WTC11 (cell line): ENCODE measurements at regions not wholly inside any gene's neighbourhood (a gene's known extent, or its start where the extent isn't known, plus 50 kb on each side); places are given as distances from the start of the nearest gene placed in this dataset.
A peak's percentile ranks its signal among the peaks of the same experiment; 100 is the strongest.

Source experiments
- ATAC-seq: fragments of 200-7000 bp; cut with Tn5 transposase; 2 replicates; pipeline ENCODE4 v1.10.0; 2021; ENCODE audit warnings: mild to moderate bottlenecking, moderate library complexity
- CTCF ChIA-PET: fragments of 300-600 bp; sonication (Branson Sonifier 250); formaldehyde crosslinking; loops from one replicate; lab custom pipeline; 2021; ENCODE audit warnings: antibody characterized with exemption; lab: Charles Lee
- POLR2A ChIA-PET: fragments of 350-600 bp; sonication (Branson Sonifier 250); formaldehyde crosslinking; loops from one replicate; lab custom pipeline; 2021; ENCODE audit warnings: antibody characterized with exemption; lab: Charles Lee
- DNase-seq: peaks from one replicate; pipeline ENCODE4 v3.0.0; 2021; ENCODE audit warnings: low spot score
- H3K27ac Mint-ChIP-seq: 2 replicates; pipeline ENCODE4 v1.8.0; 2021; ENCODE audit warnings: mixed read lengths
- H3K27me3 Mint-ChIP-seq: 2 replicates; pipeline ENCODE4 v1.8.0; 2021; ENCODE audit warnings: low read depth, mild to moderate bottlenecking, moderate library complexity, mixed read lengths
- H3K36me3 Mint-ChIP-seq: 2 replicates; pipeline ENCODE4 v1.8.0; 2021; ENCODE audit warnings: mixed read lengths
- H3K4me1 Mint-ChIP-seq: 2 replicates; pipeline ENCODE4 v1.8.0; 2022; ENCODE audit warnings: mixed read lengths
- H3K4me3 Mint-ChIP-seq: 2 replicates; pipeline ENCODE4 v1.8.0; 2021; ENCODE audit warnings: mild to moderate bottlenecking, moderate library complexity, mixed read lengths
- H3K9me3 Mint-ChIP-seq: 2 replicates; pipeline ENCODE4 v1.8.0; 2021; ENCODE audit warnings: mixed read lengths
- EMX1 ChIP-seq: fragments of 250-450 bp; sonication (Bioruptor Pico); IDR thresholded peaks from 2 replicates; pipeline ENCODE4 v1.8.0; 2021; ENCODE audit warnings: mild to moderate bottlenecking
- ETV6 ChIP-seq: sonication (generic); formaldehyde crosslinking; IDR thresholded peaks from 2 replicates; pipeline ENCODE4 v1.8.1; 2022; ENCODE audit warnings: mild to moderate bottlenecking, missing genetic modification reagents
- NR2C2 ChIP-seq: sonication (generic); formaldehyde crosslinking; IDR thresholded peaks from 2 replicates; pipeline ENCODE4 v1.8.0; 2022; ENCODE audit warnings: mild to moderate bottlenecking, missing genetic modification reagents
- PRRX2 ChIP-seq: fragments of 250-450 bp; sonication (Bioruptor Pico); IDR thresholded peaks from 2 replicates; pipeline ENCODE4 v1.8.0; 2021; ENCODE audit warnings: mild to moderate bottlenecking
- RELA ChIP-seq: sonication (generic); formaldehyde crosslinking; IDR thresholded peaks from 2 replicates; pipeline ENCODE4 v1.8.1; 2022; ENCODE audit warnings: missing genetic modification reagents, mild to moderate bottlenecking, borderline replicate concordance
- SP1 ChIP-seq: sonication (generic); formaldehyde crosslinking; conservative IDR thresholded peaks from 2 replicates; pipeline ENCODE4 v1.8.1; 2022; ENCODE audit warnings: missing genetic modification reagents
- TEAD1 ChIP-seq: sonication (generic); formaldehyde crosslinking; IDR thresholded peaks from 2 replicates; pipeline ENCODE4 v1.8.0; 2022; ENCODE audit warnings: mild to moderate bottlenecking, missing genetic modification reagents
- USF2 ChIP-seq: sonication (generic); formaldehyde crosslinking; IDR thresholded peaks from 2 replicates; pipeline ENCODE4 v1.8.1; 2023; ENCODE audit warnings: mild to moderate bottlenecking, missing genetic modification reagents, moderate library complexity
- ZNF138 ChIP-seq: sonication (generic); formaldehyde crosslinking; conservative IDR thresholded peaks from 2 replicates; pipeline ENCODE4 v1.8.1; 2022; ENCODE audit warnings: mild to moderate bottlenecking, moderate library complexity, missing genetic modification reagents
- ZNF281 ChIP-seq: sonication (generic); formaldehyde crosslinking; IDR thresholded peaks from 2 replicates; pipeline ENCODE4 v1.8.0; 2023; ENCODE audit warnings: mild to moderate bottlenecking, missing genetic modification reagents
- ZNF396 ChIP-seq: fragments of 250-450 bp; sonication (Bioruptor Pico); IDR thresholded peaks from 2 replicates; pipeline ENCODE4 v1.8.0; 2021; ENCODE audit warnings: mild to moderate bottlenecking, moderate library complexity, borderline replicate concordance
- ZNF423 ChIP-seq: fragments of 250-450 bp; sonication (Bioruptor Pico); IDR thresholded peaks from 2 replicates; pipeline ENCODE4 v2.1.2; 2022; ENCODE audit warnings: mild to moderate bottlenecking, moderate library complexity
- ZNF671 ChIP-seq: fragments of 250-450 bp; sonication (Bioruptor Pico); IDR thresholded peaks from 2 replicates; pipeline ENCODE4 v1.8.0; 2021; ENCODE audit warnings: mild to moderate bottlenecking
- TF ChIP-seq, protein P1 (sequence below): sonication (generic); formaldehyde crosslinking; conservative IDR thresholded peaks from 2 replicates; pipeline ENCODE4 v1.8.1; 2022; ENCODE audit warnings: mild to moderate bottlenecking, missing genetic modification reagents
- TF ChIP-seq, protein P2 (sequence below): sonication (generic); formaldehyde crosslinking; IDR thresholded peaks from 2 replicates; pipeline ENCODE4 v1.8.1; 2022; ENCODE audit warnings: low read depth, mild to moderate bottlenecking, moderate library complexity, missing genetic modification reagents, borderline replicate concordance
- TF ChIP-seq, protein P3 (sequence below): fragments of 250-450 bp; sonication (Bioruptor Pico); IDR thresholded peaks from 2 replicates; pipeline ENCODE4 v1.8.0; 2021; ENCODE audit warnings: mild to moderate bottlenecking
- TF ChIP-seq, protein P4 (sequence below): fragments of 250-450 bp; sonication (Bioruptor Pico); IDR thresholded peaks from 2 replicates; pipeline ENCODE4 v1.9.0; 2021; ENCODE audit warnings: moderate library complexity, mild to moderate bottlenecking, inconsistent platforms, borderline replicate concordance
- TF ChIP-seq, protein P5 (sequence below): fragments of 200-600 bp; IDR thresholded peaks from 2 replicates; pipeline ENCODE4 v1.8.0; 2022; ENCODE audit warnings: antibody characterized with exemption
- TF ChIP-seq, protein P6 (sequence below): fragments of 250-450 bp; sonication (Bioruptor Pico); IDR thresholded peaks from 2 replicates; pipeline ENCODE4 v1.9.0; 2021; ENCODE audit warnings: mild to moderate bottlenecking

- TF ChIP-seq, protein P1, sequence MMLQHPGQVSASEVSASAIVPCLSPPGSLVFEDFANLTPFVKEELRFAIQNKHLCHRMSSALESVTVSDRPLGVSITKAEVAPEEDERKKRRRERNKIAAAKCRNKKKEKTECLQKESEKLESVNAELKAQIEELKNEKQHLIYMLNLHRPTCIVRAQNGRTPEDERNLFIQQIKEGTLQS (CRISPR knock-in tag): no peak
- TF ChIP-seq ZNF671 (no peak), ETV6 (no peak), ZNF423 (CRISPR knock-in tag) (no peak), TEAD1 (CRISPR knock-in tag) (no peak)
- TF ChIP-seq, protein P2, sequence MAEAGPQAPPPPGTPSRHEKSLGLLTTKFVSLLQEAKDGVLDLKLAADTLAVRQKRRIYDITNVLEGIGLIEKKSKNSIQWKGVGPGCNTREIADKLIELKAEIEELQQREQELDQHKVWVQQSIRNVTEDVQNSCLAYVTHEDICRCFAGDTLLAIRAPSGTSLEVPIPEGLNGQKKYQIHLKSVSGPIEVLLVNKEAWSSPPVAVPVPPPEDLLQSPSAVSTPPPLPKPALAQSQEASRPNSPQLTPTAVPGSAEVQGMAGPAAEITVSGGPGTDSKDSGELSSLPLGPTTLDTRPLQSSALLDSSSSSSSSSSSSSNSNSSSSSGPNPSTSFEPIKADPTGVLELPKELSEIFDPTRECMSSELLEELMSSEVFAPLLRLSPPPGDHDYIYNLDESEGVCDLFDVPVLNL: no peak
- TF ChIP-seq, all 79 proteins: peak for 0
Measured at GRCh38 chr2:103986001-103986400, 867.9 kb upstream of the POU3F3 start (continued).

GRCh38 chr2:103991591-103991990 is 862.3 kb upstream of the POU3F3 start:
- ChIA-PET CTCF (no interaction called here), POLR2A (no interaction called here)
- peaks cover 9% of the 10 kb centered on the region for H3K4me1 Mint-ChIP-seq
- no peaks in the 10 kb centered on the region for H3K27me3 Mint-ChIP-seq
- H3K4me3 Mint-ChIP-seq: no peak overlapping the region
- H3K27ac Mint-ChIP-seq: no peak overlapping the region
- TF ChIP-seq, protein P3, sequence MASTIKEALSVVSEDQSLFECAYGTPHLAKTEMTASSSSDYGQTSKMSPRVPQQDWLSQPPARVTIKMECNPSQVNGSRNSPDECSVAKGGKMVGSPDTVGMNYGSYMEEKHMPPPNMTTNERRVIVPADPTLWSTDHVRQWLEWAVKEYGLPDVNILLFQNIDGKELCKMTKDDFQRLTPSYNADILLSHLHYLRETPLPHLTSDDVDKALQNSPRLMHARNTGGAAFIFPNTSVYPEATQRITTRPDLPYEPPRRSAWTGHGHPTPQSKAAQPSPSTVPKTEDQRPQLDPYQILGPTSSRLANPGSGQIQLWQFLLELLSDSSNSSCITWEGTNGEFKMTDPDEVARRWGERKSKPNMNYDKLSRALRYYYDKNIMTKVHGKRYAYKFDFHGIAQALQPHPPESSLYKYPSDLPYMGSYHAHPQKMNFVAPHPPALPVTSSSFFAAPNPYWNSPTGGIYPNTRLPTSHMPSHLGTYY: no peak
- TF ChIP-seq RELA (CRISPR knock-in tag): no peak
- TF ChIP-seq, protein P4, sequence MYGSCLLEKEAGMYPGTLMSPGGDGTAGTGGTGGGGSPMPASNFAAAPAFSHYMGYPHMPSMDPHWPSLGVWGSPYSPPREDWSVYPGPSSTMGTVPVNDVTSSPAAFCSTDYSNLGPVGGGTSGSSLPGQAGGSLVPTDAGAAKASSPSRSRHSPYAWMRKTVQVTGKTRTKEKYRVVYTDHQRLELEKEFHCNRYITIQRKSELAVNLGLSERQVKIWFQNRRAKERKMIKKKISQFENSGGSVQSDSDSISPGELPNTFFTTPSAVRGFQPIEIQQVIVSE (CRISPR knock-in tag): no peak
- no peak for TF ChIP-seq USF2 (CRISPR knock-in tag)
- TF ChIP-seq, protein P5, sequence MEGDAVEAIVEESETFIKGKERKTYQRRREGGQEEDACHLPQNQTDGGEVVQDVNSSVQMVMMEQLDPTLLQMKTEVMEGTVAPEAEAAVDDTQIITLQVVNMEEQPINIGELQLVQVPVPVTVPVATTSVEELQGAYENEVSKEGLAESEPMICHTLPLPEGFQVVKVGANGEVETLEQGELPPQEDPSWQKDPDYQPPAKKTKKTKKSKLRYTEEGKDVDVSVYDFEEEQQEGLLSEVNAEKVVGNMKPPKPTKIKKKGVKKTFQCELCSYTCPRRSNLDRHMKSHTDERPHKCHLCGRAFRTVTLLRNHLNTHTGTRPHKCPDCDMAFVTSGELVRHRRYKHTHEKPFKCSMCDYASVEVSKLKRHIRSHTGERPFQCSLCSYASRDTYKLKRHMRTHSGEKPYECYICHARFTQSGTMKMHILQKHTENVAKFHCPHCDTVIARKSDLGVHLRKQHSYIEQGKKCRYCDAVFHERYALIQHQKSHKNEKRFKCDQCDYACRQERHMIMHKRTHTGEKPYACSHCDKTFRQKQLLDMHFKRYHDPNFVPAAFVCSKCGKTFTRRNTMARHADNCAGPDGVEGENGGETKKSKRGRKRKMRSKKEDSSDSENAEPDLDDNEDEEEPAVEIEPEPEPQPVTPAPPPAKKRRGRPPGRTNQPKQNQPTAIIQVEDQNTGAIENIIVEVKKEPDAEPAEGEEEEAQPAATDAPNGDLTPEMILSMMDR: peak; percentile 38
- TF ChIP-seq, protein P6, sequence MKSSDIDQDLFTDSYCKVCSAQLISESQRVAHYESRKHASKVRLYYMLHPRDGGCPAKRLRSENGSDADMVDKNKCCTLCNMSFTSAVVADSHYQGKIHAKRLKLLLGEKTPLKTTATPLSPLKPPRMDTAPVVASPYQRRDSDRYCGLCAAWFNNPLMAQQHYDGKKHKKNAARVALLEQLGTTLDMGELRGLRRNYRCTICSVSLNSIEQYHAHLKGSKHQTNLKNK (CRISPR knock-in tag): no peak
- TF ChIP-seq, protein P1 (CRISPR knock-in tag): no peak
- no peak for TF ChIP-seq PRRX2 (CRISPR knock-in tag)
- TF ChIP-seq, all 79 proteins: peak for 1
- Mint-ChIP-seq H3K9me3 (no peaks in the 10 kb centered on the region; the same call in 1 of the 2 replicates), H3K36me3 (0 out of 2 replicates have a peak, but pooled peaks cover 2% of the 10 kb centered on the region)
- ATAC-seq (peak; percentile 69), DNase-seq (no peak)

DNA sequence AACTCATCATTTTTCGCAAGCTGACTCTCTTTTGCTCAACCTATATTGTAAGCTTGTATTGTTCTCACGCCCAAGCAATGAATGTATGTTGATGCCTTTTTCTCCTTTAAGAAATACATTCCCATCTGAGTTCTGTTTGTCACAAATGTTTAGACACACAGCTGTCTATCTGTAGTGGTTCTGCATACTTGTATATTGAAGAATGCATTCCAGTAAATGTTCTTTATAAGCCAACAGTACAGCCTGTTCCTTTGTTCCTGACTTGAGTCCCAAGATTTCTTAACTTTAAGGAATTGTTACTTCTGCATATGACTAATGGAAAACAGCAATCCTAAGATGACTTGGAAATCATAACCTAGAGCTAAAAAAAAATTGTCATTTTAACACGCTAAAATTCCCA is 849.1 kb upstream of the POU3F3 start:
- Mint-ChIP-seq H3K27me3 (no peaks in the 10 kb centered on the region), H3K9me3 (peaks cover 14% of the 10 kb centered on the region), H3K27ac (no peak overlapping the region), H3K4me3 (no peak overlapping the region), H3K36me3 (0 out of 2 replicates have a peak, but pooled peaks cover 2% of the 10 kb centered on the region), H3K4me1 (peaks cover 30% of the 10 kb centered on the region)
- ChIA-PET CTCF (no interaction called here), POLR2A (no interaction called here)
- DNase-seq (no peak), ATAC-seq (no peak)
- TF ChIP-seq EMX1 (CRISPR knock-in tag) (no peak), ZNF281 (CRISPR knock-in tag) (no peak), SP1 (CRISPR knock-in tag) (no peak), ZNF138 (CRISPR knock-in tag) (no peak), ZNF396 (CRISPR knock-in tag) (no peak), USF2 (CRISPR knock-in tag) (no peak), NR2C2 (no peak)
- TF ChIP-seq, protein P6 (CRISPR knock-in tag): no peak
